CD1c-positive myeloid dendritic cell (primary cell): ENCODE measurements at regions not wholly inside any gene's neighbourhood (a gene's known extent, or its start where the extent isn't known, plus 50 kb on each side); places are given as distances from the start of the nearest gene placed in this dataset.

Source experiments
- DNase-seq: peaks from one replicate; pipeline ENCODE4 v3.0.0-alpha.2; 2016; ENCODE audit errors: extremely low spot score

- no peak for DNase-seq
These were observed 54.2 kb upstream of the MYCBP2 start for GRCh38 chr13:77381059-77381458.

- DNase-seq: no peak
These were observed 52.6 kb upstream of the MYCBP2 start for GRCh38 chr13:77379508-77379907.

- no peak for DNase-seq
These were observed 51.8 kb upstream of the MYCBP2 start for GRCh38 chr13:77378662-77379061.

- no peak for DNase-seq
These were observed 50.1 kb upstream of the MYCBP2 start for GRCh38 chr13:77377016-77377415.
